ENCODE measurements at regions not wholly inside any gene's neighbourhood (a gene's known extent, or its start where the extent isn't known, plus 50 kb on each side); places are given as distances from the start of the nearest gene placed in this dataset.

DNA sequence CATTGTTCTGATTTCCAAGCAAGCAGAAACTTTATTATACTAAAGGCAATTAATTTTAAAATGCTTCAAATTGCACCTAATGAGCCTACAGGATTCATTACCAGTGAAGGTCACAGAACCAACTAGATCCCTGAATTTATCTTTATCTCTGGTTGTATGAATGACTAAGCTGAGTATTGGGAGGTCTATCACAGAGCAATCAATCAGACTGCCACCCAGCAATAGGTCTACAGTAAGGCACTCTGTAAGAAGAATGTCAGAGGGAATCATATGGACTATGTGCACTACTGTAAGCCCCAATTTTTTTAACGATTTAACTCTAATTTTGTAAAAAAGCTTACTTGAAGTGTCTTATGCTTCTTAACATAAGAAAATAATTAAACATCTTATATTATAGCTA, 707.0 kb downstream of the AMY1C start:
- Histone ChIP-seq H3K27me3 (ENCODE audit: insufficient read depth, low read length, poor library complexity, severe bottlenecking) (no peaks in the 10 kb centered on the region), H3K36me3 (ENCODE audit: insufficient read depth, low read length) (no peaks in the 10 kb centered on the region), H3K9me2 (replicated peaks; ENCODE audit: low read depth, low read length) (no peaks in the 10 kb centered on the region), H3K4me1 (ENCODE audit: insufficient read depth, low read length, poor library complexity, severe bottlenecking) (no peaks in the 10 kb centered on the region), H3K4me3 (ENCODE audit: low read length, poor library complexity, severe bottlenecking) (no peak overlapping the region), H3K9me3 (ENCODE audit: insufficient read depth, low read depth, low read length) (no peaks in the 10 kb centered on the region; the same call in 1 of the 2 replicates), H3K4me2 (ENCODE audit: low read depth, low read length, poor library complexity, severe bottlenecking) (no peak overlapping the region), H3K79me2 (ENCODE audit: insufficient read depth, low read length) (no peaks in the 10 kb centered on the region), H2AFZ (ENCODE audit: low read length) (no peak overlapping the region), H4K20me1 (ENCODE audit: insufficient read depth, low read length, poor library complexity, severe bottlenecking) (no peaks in the 10 kb centered on the region), H3F3A (ENCODE audit: low read depth) (no peaks in the 10 kb centered on the region), H3K9ac (ENCODE audit: low read depth, low read length, poor library complexity, severe bottlenecking) (no peak overlapping the region)
- TF ChIP-seq, protein P1, sequence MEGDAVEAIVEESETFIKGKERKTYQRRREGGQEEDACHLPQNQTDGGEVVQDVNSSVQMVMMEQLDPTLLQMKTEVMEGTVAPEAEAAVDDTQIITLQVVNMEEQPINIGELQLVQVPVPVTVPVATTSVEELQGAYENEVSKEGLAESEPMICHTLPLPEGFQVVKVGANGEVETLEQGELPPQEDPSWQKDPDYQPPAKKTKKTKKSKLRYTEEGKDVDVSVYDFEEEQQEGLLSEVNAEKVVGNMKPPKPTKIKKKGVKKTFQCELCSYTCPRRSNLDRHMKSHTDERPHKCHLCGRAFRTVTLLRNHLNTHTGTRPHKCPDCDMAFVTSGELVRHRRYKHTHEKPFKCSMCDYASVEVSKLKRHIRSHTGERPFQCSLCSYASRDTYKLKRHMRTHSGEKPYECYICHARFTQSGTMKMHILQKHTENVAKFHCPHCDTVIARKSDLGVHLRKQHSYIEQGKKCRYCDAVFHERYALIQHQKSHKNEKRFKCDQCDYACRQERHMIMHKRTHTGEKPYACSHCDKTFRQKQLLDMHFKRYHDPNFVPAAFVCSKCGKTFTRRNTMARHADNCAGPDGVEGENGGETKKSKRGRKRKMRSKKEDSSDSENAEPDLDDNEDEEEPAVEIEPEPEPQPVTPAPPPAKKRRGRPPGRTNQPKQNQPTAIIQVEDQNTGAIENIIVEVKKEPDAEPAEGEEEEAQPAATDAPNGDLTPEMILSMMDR (conservative IDR thresholded peaks at IDR 0.05; ENCODE audit: low read length), result no peak
- no peak for TF ChIP-seq EZH2phosphoT487 (IDR thresholded peaks at IDR 0.05; ENCODE audit: borderline replicate concordance)

DNA sequence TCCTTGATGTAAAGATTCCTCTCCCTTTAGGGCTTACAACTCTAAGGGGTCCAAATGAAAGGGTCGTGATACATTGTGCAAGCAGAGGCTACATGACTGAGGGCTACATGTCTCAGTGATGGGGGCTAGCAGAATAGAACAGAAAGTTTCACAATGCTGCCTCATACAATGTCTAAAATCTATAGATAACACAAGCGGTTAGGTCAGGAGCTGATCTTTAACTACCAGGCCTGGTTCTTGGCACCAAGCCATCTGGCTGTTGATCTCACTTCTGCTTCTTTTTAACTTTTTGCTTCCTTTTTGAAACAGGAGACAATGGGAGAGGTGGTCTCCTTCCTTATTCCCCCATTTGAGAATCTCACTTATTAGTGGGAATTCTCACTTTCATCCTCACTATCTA, 710.2 kb downstream of the AMY1C start:
- Histone ChIP-seq H3K4me1 (ENCODE audit: insufficient read depth, low read length, poor library complexity, severe bottlenecking) (no peaks in the 10 kb centered on the region), H4K20me1 (ENCODE audit: insufficient read depth, low read length, poor library complexity, severe bottlenecking) (no peaks in the 10 kb centered on the region), H3F3A (ENCODE audit: low read depth) (no peaks in the 10 kb centered on the region), H3K27me3 (ENCODE audit: insufficient read depth, low read length, poor library complexity, severe bottlenecking) (no peaks in the 10 kb centered on the region), H3K4me2 (ENCODE audit: low read depth, low read length, poor library complexity, severe bottlenecking) (no peak overlapping the region), H3K79me2 (ENCODE audit: insufficient read depth, low read length) (no peaks in the 10 kb centered on the region), H3K4me3 (ENCODE audit: low read length, poor library complexity, severe bottlenecking) (no peak overlapping the region), H2AFZ (ENCODE audit: low read length) (no peak overlapping the region), H3K9ac (ENCODE audit: low read depth, low read length, poor library complexity, severe bottlenecking) (no peak overlapping the region), H3K36me3 (ENCODE audit: insufficient read depth, low read length) (no peaks in the 10 kb centered on the region), H3K9me3 (ENCODE audit: insufficient read depth, low read depth, low read length) (no peaks in the 10 kb centered on the region; the same call in 1 of the 2 replicates), H3K9me2 (replicated peaks; ENCODE audit: low read depth, low read length) (no peaks in the 10 kb centered on the region)
- no peak for TF ChIP-seq EZH2phosphoT487 (IDR thresholded peaks at IDR 0.05; ENCODE audit: borderline replicate concordance)
- TF ChIP-seq, protein P1 (conservative IDR thresholded peaks at IDR 0.05; ENCODE audit: low read length), result no peak

DNA sequence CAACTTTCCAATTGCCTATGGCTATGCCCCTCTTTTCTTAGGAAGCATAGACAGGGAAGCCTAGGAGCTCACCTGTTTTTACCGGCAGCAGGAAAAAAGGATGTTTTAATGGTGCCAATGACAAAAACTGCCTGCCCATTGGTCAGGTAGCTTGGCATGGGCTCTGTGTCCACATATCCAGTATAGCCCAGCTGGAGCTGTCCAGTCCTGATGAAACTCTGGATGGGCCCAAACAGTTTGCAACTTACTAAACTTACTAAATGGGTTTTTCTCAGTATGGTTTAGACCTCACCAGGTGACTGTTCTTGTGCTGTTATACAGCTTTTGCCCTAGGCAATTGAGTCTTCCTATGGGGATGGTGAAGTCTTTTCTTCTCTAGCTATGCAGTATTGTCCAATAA, 711.2 kb downstream of the AMY1C start:
- H3F3A ChIP-seq (ENCODE audit: low read depth), result no peaks in the 10 kb centered on the region
- H2AFZ ChIP-seq (ENCODE audit: low read length), result no peak overlapping the region
- no peaks in the 10 kb centered on the region for H3K79me2 ChIP-seq (ENCODE audit: insufficient read depth, low read length)
- H3K27me3 ChIP-seq (ENCODE audit: insufficient read depth, low read length, poor library complexity, severe bottlenecking), result no peaks in the 10 kb centered on the region
- H3K9me2 ChIP-seq (replicated peaks; ENCODE audit: low read depth, low read length), result no peaks in the 10 kb centered on the region
- H3K36me3 ChIP-seq (ENCODE audit: insufficient read depth, low read length), result no peaks in the 10 kb centered on the region
- no peak overlapping the region for H3K9ac ChIP-seq (ENCODE audit: low read depth, low read length, poor library complexity, severe bottlenecking)
- H3K4me2 ChIP-seq (ENCODE audit: low read depth, low read length, poor library complexity, severe bottlenecking), result no peak overlapping the region
- H3K4me1 ChIP-seq (ENCODE audit: insufficient read depth, low read length, poor library complexity, severe bottlenecking), result no peaks in the 10 kb centered on the region
- no peaks in the 10 kb centered on the region for H4K20me1 ChIP-seq (ENCODE audit: insufficient read depth, low read length, poor library complexity, severe bottlenecking)
- TF ChIP-seq EZH2phosphoT487 (IDR thresholded peaks at IDR 0.05; ENCODE audit: borderline replicate concordance), result no peak
- TF ChIP-seq, protein P1 (conservative IDR thresholded peaks at IDR 0.05; ENCODE audit: low read length), result no peak
- no peaks in the 10 kb centered on the region; the same call in 1 of the 2 replicates for H3K9me3 ChIP-seq (ENCODE audit: insufficient read depth, low read depth, low read length)
- no peak overlapping the region for H3K4me3 ChIP-seq (ENCODE audit: low read length, poor library complexity, severe bottlenecking)
